ENCODE measurements at regions not wholly inside any gene's neighbourhood (a gene's known extent, or its start where the extent isn't known, plus 50 kb on each side); places are given as distances from the start of the nearest gene placed in this dataset.

DNA sequence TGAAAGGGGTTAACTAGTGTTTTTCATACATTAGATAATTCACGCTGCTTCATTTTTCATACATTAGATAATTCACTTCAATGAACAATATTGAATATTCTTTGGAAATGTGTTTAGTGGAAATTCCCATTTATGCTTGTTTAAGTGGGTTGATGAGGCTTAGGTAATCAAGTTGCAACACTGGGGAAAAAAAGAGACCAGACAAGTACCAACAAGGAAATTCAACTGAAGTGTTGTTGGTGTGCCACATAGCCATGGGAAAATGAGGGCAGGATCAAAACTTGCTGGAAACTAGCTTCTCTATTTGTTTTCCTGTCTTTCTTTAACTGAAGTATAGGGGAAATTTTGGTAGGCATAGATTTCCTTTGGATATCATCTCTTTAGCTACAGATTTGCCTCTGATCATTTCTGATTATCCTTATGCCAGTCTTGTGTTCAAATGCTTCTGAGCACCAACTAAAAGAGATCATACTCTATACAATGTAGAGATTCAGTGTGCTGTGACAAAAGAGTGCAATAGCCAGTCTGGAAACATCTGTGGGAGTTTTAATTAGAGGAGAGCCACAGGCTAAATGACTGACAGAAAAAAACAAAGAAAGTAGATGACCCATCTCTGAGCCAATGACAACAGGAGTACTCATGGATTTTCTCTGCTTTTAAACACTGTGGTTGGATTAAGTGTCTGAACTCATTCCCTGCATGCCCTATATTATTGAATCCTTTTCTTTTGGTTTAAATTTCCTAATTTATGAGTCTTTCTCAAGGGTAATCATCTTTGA lies 67.6 kb upstream of the CTSC start:
- DNase-seq (ENCODE audit: low spot score) = no peak

DNA sequence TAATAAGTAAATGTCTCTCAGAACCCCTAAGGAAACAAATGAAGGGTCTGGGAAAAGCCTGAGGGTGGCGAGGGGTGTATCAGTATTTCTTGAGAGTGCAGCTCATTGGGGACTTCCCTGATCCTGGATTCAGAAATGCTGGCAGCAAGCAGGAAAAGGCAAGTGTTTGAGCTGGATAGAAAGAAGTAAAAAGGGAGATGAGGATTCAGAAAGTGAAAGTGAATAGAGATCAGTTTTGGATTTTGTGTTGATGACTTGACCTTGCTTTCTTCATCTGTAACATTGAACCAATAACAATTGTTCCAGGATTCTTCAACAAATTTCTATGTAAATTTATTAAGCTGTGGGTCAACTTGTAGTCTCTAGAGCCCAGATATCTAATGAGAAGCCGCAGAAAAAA lies 66.9 kb upstream of the CTSC start:
- DNase-seq (ENCODE audit: low spot score) = no peak

DNA sequence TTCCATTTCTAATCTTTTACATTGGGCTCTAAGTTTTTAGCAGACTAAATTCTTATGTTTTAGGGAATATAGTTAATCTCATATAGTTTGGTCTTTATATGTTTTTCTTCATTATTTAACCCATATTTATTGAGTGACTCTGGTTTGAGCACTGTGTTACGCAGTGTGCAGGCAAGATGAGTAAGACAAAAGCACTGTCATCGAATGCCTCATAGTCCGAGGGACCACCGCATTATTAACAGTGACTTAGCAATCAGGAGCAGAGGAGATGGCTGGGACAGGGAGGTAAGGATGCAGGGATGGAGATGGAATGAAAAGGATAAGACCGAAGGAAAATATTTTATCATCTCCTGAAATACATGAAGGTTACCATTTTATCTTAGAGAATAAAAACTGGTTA lies 65.2 kb upstream of the CTSC start:
- no peak for DNase-seq (ENCODE audit: low spot score)

DNA sequence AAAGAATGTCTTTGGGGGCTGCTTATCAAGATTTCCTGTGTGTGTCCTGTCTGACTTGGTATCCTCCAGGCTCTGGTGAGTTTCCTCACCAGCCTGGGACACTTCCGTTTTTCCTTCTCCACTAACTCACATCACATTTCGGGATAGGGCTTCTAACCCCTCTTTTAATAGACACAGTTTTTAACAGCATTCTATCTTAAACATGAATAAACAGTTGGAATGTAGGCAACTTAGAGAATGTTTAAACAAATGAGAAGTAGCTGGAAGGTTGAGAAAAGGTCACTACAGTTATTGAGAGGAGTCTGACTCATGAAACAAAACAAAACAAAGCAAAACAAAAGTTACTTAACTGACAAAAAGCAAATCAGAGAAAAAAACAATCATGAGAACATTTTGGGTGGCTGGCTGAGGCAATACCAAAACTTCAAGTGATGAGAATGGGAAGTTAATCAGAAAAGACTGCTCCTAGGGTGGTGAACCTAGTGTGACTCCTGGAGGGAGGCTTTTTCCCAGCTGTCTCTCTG lies 64.7 kb upstream of the CTSC start:
- no peak for DNase-seq (ENCODE audit: low spot score)

DNA sequence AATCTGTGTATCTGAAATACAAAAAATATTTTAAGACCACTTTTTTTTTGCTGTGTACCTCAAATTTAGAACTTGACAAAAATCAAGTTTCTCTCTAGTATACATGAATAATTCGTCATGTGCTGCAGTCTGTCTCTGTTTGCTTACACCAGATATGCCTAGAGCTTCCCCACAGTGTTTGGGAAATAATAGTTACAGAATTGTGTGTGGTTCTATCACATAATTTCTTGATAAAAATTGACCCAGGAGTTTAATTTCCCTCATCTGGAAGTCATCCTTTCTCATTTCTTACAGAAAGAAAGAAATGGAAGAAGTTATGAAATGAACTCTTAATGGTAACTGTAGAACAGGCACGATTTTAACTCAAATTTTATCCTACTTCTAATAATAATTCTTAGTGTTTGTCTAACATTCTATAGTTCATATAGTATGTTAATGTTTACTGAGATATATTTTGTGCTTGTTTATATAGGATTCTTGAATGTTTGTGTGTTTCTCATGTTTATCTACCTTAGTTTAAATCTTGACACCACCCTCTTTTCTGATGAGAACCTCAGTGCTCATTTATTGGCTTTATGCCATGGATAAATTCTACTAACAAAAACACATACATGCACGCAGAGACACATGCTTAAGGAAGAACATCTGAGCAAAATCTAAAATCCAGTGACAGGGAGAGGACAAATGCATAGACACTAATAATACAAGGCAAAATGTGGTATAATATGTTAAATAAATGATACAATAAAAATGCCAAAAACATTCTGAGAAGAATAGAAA lies 61.4 kb upstream of the CTSC start:
- no peak for DNase-seq (ENCODE audit: low spot score)

DNA sequence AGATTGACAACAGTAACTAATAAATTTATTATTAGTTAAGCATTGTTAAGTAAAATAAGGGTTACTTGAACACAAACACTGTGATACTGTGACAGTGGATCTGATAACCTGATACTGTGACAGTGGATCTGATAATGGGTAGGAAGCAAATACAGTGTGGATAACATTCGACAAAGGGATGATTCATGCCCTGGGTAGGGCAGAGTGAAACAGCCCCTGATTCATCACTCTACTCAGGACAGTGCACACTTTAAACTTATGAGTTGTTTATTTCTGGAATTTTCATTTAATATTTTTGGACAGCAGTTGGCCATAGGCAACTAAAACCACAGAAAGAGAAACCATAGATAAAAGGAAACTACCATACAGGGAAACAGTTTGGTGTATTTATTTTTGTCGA lies 60.8 kb upstream of the CTSC start:
- no peak for DNase-seq (ENCODE audit: low spot score)

DNA sequence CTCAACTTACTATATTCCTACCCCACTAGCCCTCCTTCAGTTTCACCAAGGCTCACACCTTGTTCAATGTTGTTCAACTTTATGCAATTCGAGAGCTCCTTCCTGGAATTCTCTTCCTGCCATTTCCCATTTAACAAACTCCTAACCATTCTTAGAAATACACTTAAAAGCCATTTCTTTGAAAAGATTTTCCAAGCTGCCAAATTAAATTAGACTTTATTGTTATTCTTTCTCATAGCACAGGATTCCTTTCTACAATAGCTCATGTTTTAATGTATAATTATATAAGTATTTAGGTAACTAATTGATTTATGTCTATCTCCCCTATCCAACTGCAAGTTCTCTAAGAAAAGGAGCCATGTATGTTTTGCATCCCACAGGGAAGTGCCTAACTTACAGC lies 52.7 kb upstream of the CTSC start:
- no peak for DNase-seq (ENCODE audit: low spot score)

DNA sequence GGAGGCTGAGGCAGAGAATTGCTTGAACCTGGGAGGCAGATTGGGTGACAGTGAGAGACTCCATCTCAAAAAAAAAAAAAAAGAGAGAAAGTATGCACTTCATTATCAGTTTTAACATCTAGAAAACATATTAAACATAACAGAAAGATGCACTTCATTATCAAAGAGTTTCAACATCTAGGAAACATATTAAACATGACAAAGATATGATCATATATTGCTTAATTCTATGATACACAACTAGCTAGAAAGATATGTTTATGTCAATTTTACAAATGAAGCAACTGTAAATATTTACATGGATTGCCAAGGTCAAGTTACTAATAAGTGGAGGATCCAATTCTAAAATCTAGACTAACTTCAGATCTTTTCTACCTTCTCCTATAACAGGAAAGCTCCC lies 50.4 kb upstream of the CTSC start:
- DNase-seq (ENCODE audit: low spot score) = no peak
